Prostate gland (tissue), 2 donors: ENCODE measurements at regions not wholly inside any gene's neighbourhood (a gene's known extent, or its start where the extent isn't known, plus 50 kb on each side); places are given as distances from the start of the nearest gene placed in this dataset.

Experiments
- CTCF ChIP-seq, 4 experiments: fragments of 200-600 bp in 2 of 4; fragments of 450-650 bp in 2 of 4; sonication (generic) in 2 of 4; IDR thresholded peaks; 1 replicate in 3 of 4; 2 replicates in 1 of 4; pipeline ENCODE4 v1.5.1; 2016 to 2019; ENCODE audit warnings: antibody characterized with exemption in 4 of 4, mild to moderate bottlenecking in 2 of 4, moderate library complexity in 2 of 4
- POLR2A ChIP-seq: fragments of 450-650 bp; IDR thresholded peaks from one replicate; pipeline ENCODE4 v1.6.1; 2016; ENCODE audit warnings: antibody characterized with exemption, mild to moderate bottlenecking
- POLR2AphosphoS5 ChIP-seq: sonication (generic); formaldehyde crosslinking; IDR thresholded peaks from one replicate; pipeline ENCODE4 v1.6.1; 2017; ENCODE audit warnings: antibody characterized with exemption

GRCh38 chr1:213362598-213362997 is 311.6 kb downstream of the RPS6KC1 start:
- TF ChIP-seq CTCF (IDR thresholded peaks at IDR 0.05) (no peak), POLR2A (no peak), POLR2AphosphoS5 (no peak)
